Progenitor cell of endocrine pancreas (in vitro differentiated cells): ENCODE measurements at regions not wholly inside any gene's neighbourhood (a gene's known extent, or its start where the extent isn't known, plus 50 kb on each side); places are given as distances from the start of the nearest gene placed in this dataset.

Experiments used
- DNase-seq: peaks from one replicate; pipeline ENCODE4 v3.0.0; 2021; ENCODE audit warnings: low spot score; ENCODE audit not compliant: unreplicated experiment
- H3K27ac Mint-ChIP-seq: 2 replicates; pipeline ENCODE4 v1.8.0; 2021; ENCODE audit warnings: mild to moderate bottlenecking, moderate library complexity, mixed read lengths
- H3K27me3 Mint-ChIP-seq: 2 replicates; pipeline ENCODE4 v1.8.0; 2021; ENCODE audit warnings: mixed read lengths
- H3K36me3 Mint-ChIP-seq: 2 replicates; pipeline ENCODE4 v1.8.0; 2022; ENCODE audit warnings: mixed read lengths; ENCODE audit not compliant: insufficient read depth
- H3K4me1 Mint-ChIP-seq: 2 replicates; pipeline ENCODE4 v1.8.0; 2021; ENCODE audit warnings: low read depth, mixed read lengths
- H3K4me3 Mint-ChIP-seq: 2 replicates; pipeline ENCODE4 v1.8.0; 2021; ENCODE audit warnings: low read depth, mild to moderate bottlenecking, moderate library complexity, mixed read lengths
- H3K9me3 Mint-ChIP-seq: 2 replicates; pipeline ENCODE4 v1.8.0; 2021; ENCODE audit warnings: low read depth, mixed read lengths
- CTCF ChIP-seq: fragments of 200-600 bp; sonication (generic); IDR thresholded peaks from one replicate; pipeline ENCODE4 v1.5.0; 2021; ENCODE audit warnings: antibody characterized with exemption, mild to moderate bottlenecking; ENCODE audit not compliant: unreplicated experiment

- Mint-ChIP-seq H3K4me3 (no peak overlapping the region), H3K27me3 (no peaks in the 10 kb centered on the region), H3K36me3 (no peaks in the 10 kb centered on the region), H3K27ac (no peak overlapping the region), H3K4me1 (no peaks in the 10 kb centered on the region), H3K9me3 (no peaks in the 10 kb centered on the region)
- TF ChIP-seq CTCF = no peak
- no peak for DNase-seq
Observed at GRCh38 chr4:111924696-111925095, 220.6 kb upstream of the FAM241A start.

GRCh38 chr4:111930659-111931058 lies 214.6 kb upstream of the FAM241A start:
- TF ChIP-seq CTCF = no peak
- no peak for DNase-seq
- H3K27me3 Mint-ChIP-seq = no peaks in the 10 kb centered on the region
- peaks cover 4% of the 10 kb centered on the region for H3K4me1 Mint-ChIP-seq
- no peak overlapping the region for H3K4me3 Mint-ChIP-seq
- no peaks in the 10 kb centered on the region for H3K36me3 Mint-ChIP-seq
- no peaks in the 10 kb centered on the region for H3K9me3 Mint-ChIP-seq
- no peak overlapping the region for H3K27ac Mint-ChIP-seq

GRCh38 chr4:111933703-111934102 lies 211.6 kb upstream of the FAM241A start:
- H3K27me3 Mint-ChIP-seq = no peaks in the 10 kb centered on the region
- no peaks in the 10 kb centered on the region for H3K36me3 Mint-ChIP-seq
- H3K27ac Mint-ChIP-seq = no peak overlapping the region
- no peak for TF ChIP-seq CTCF
- no peak overlapping the region for H3K4me3 Mint-ChIP-seq
- no peak for DNase-seq
- peaks cover 5% of the 10 kb centered on the region for H3K4me1 Mint-ChIP-seq
- no peaks in the 10 kb centered on the region for H3K9me3 Mint-ChIP-seq

- H3K4me3 Mint-ChIP-seq = no peak overlapping the region
- peaks cover 5% of the 10 kb centered on the region for H3K4me1 Mint-ChIP-seq
- no peaks in the 10 kb centered on the region for H3K9me3 Mint-ChIP-seq
- no peaks in the 10 kb centered on the region for H3K27me3 Mint-ChIP-seq
- DNase-seq = no peak
- no peaks in the 10 kb centered on the region for H3K36me3 Mint-ChIP-seq
- no peak overlapping the region for H3K27ac Mint-ChIP-seq
- TF ChIP-seq CTCF = no peak
Observed at GRCh38 chr4:111934314-111934713, 210.9 kb upstream of the FAM241A start.

- TF ChIP-seq CTCF = peak; percentile 49
Observed at GRCh38 chr4:111937368-111937767, 207.9 kb upstream of the FAM241A start.

More at GRCh38 chr4:111937368-111937767, 207.9 kb upstream of the FAM241A start:
- Mint-ChIP-seq H3K4me1 (peaks cover 5% of the 10 kb centered on the region), H3K27ac (no peak overlapping the region), H3K9me3 (no peaks in the 10 kb centered on the region), H3K36me3 (no peaks in the 10 kb centered on the region), H3K27me3 (no peaks in the 10 kb centered on the region), H3K4me3 (no peak overlapping the region)
- no peak for DNase-seq
